ENCODE measurements at regions not wholly inside any gene's neighbourhood (a gene's known extent, or its start where the extent isn't known, plus 50 kb on each side); places are given as distances from the start of the nearest gene placed in this dataset.

- Histone ChIP-seq H3K36me3 (no peaks in the 10 kb centered on the region), H3K4me3 (no peak overlapping the region), H3K27me3 (no peaks in the 10 kb centered on the region), H3K27ac (no peak overlapping the region), H3K9me3 (no peaks in the 10 kb centered on the region), H3K4me1 (no peaks in the 10 kb centered on the region)
- TF ChIP-seq CTCF (IDR thresholded peaks at IDR 0.05) = no peak
- DNase-seq (ENCODE audit: low spot score in 2 of 2) = no peak
- intact Hi-C loops (cut with DNase I) = no loop called here
Observed at GRCh38 chr5:3049261-3049660, 297.8 kb upstream of the IRX2 start.

- Histone ChIP-seq H3K36me3 (no peaks in the 10 kb centered on the region), H3K4me1 (no peaks in the 10 kb centered on the region), H3K9me3 (no peaks in the 10 kb centered on the region), H3K27ac (no peak overlapping the region), H3K4me3 (no peak overlapping the region), H3K27me3 (no peaks in the 10 kb centered on the region)
- no peak for DNase-seq (ENCODE audit: low spot score in 2 of 2)
- no peak for TF ChIP-seq CTCF (IDR thresholded peaks at IDR 0.05)
- intact Hi-C loops (cut with DNase I) = no loop called here
Observed at GRCh38 chr5:3047212-3047774, 295.8 kb upstream of the IRX2 start.

- no peaks in the 10 kb centered on the region for H3K36me3 ChIP-seq
- intact Hi-C loops (cut with DNase I) = no loop called here
- DNase-seq (ENCODE audit: low spot score in 2 of 2) = no peak
- no peak overlapping the region for H3K4me3 ChIP-seq
- H3K4me1 ChIP-seq = no peaks in the 10 kb centered on the region
- no peak for TF ChIP-seq CTCF (IDR thresholded peaks at IDR 0.05)
- H3K27me3 ChIP-seq = no peaks in the 10 kb centered on the region
- no peak overlapping the region for H3K27ac ChIP-seq
- no peaks in the 10 kb centered on the region for H3K9me3 ChIP-seq
Observed at GRCh38 chr5:3043600-3043999, 292.1 kb upstream of the IRX2 start.

GRCh38 chr5:3041001-3041400, 289.5 kb upstream of the IRX2 start:
- Histone ChIP-seq H3K4me3 (no peak overlapping the region), H3K27me3 (no peaks in the 10 kb centered on the region), H3K4me1 (no peaks in the 10 kb centered on the region), H3K27ac (no peak overlapping the region), H3K9me3 (no peaks in the 10 kb centered on the region), H3K36me3 (no peaks in the 10 kb centered on the region)
- no peak for DNase-seq (ENCODE audit: low spot score in 2 of 2)
- no peak for TF ChIP-seq CTCF (IDR thresholded peaks at IDR 0.05)
- intact Hi-C loops (cut with DNase I) = no loop called here

GRCh38 chr5:3036041-3036788, 284.7 kb upstream of the IRX2 start:
- H3K27me3 ChIP-seq = no peaks in the 10 kb centered on the region
- TF ChIP-seq CTCF (IDR thresholded peaks at IDR 0.05) = no peak
- intact Hi-C loops (cut with DNase I) = no loop called here
- H3K27ac ChIP-seq = no peak overlapping the region
- DNase-seq (ENCODE audit: low spot score in 2 of 2) = no peak
- no peaks in the 10 kb centered on the region for H3K9me3 ChIP-seq
- no peaks in the 10 kb centered on the region for H3K36me3 ChIP-seq
- H3K4me1 ChIP-seq = no peaks in the 10 kb centered on the region
- H3K4me3 ChIP-seq = no peak overlapping the region

Data from ascending aorta (tissue), 2 donors.